Smooth muscle cell (in vitro differentiated cells): ENCODE measurements at regions not wholly inside any gene's neighbourhood (a gene's known extent, or its start where the extent isn't known, plus 50 kb on each side); places are given as distances from the start of the nearest gene placed in this dataset.

Experiments used
- DNase-seq: peaks from one replicate; lab custom pipeline; 2025; ENCODE audit not compliant: unreplicated experiment; lab: John Stamatoyannopoulos, UW
- H2AFZ ChIP-seq: fragments of 200-600 bp; sonication (generic); 2 replicates; pipeline ENCODE4 v1.6.0; 2016; ENCODE audit warnings: antibody characterized with exemption, low read depth, mild to moderate bottlenecking
- H3F3A ChIP-seq: fragments of 200-600 bp; sonication (generic); 2 replicates; pipeline ENCODE4 v1.6.0; 2017; ENCODE audit warnings: antibody characterized with exemption, low read depth
- H3K27ac ChIP-seq: fragments of 200-600 bp; sonication (generic); 2 replicates; pipeline ENCODE4 v1.5.1; 2016; ENCODE audit warnings: low read depth, mild to moderate bottlenecking
- H3K27me3 ChIP-seq: fragments of 200-600 bp; sonication (generic); 2 replicates; pipeline ENCODE4 v1.6.1; 2016; ENCODE audit warnings: low read depth, mild to moderate bottlenecking
- H3K36me3 ChIP-seq: fragments of 200-600 bp; sonication (generic); 2 replicates; pipeline ENCODE4 v1.5.1; 2016; ENCODE audit warnings: low read depth
- H3K4me1 ChIP-seq: fragments of 200-600 bp; sonication (generic); 2 replicates; pipeline ENCODE4 v1.5.1; 2016; ENCODE audit warnings: low read depth
- H3K4me2 ChIP-seq: fragments of 200-600 bp; sonication (generic); 2 replicates; pipeline ENCODE4 v1.6.0; 2016; ENCODE audit warnings: mild to moderate bottlenecking
- H3K4me3 ChIP-seq: fragments of 200-600 bp; sonication (generic); 2 replicates; pipeline ENCODE4 v1.5.1; 2016; ENCODE audit warnings: mild to moderate bottlenecking
- H3K79me2 ChIP-seq: fragments of 200-600 bp; sonication (generic); 2 replicates; pipeline ENCODE4 v1.6.0; 2016; ENCODE audit warnings: low read depth, mild to moderate bottlenecking
- H3K9ac ChIP-seq: fragments of 200-600 bp; sonication (generic); 2 replicates; pipeline ENCODE4 v1.6.0; 2016; ENCODE audit warnings: low read depth
- H3K9me3 ChIP-seq: fragments of 200-600 bp; sonication (generic); replicated peaks from 2 replicates; pipeline ENCODE4 v1.5.1; 2016; ENCODE audit warnings: low read depth
- H4K20me1 ChIP-seq: fragments of 200-600 bp; sonication (generic); 2 replicates; pipeline ENCODE4 v1.6.0; 2016; ENCODE audit warnings: low read depth
- CTCF ChIP-seq: fragments of 200-600 bp; sonication (generic); IDR thresholded peaks from 2 replicates; pipeline ENCODE4 v1.5.1; 2017; ENCODE audit warnings: borderline replicate concordance, mild to moderate bottlenecking, antibody characterized with exemption; ENCODE audit not compliant: insufficient read depth, poor library complexity, severe bottlenecking
- WGBS: methylation state at CpG from one replicate; pipeline ENCODE4 v1.1.7; 2016; ENCODE audit warnings: low lambda C conversion rate; 5-methylcytosine and 5-hydroxymethylcytosine counted together

- no peak for TF ChIP-seq CTCF
- no peak for DNase-seq
- no peaks in the 10 kb centered on the region for H4K20me1 ChIP-seq
- WGBS: 96% methylated on average over 5 of the region's 5 CpGs
- H3K9me3 ChIP-seq: no peaks in the 10 kb centered on the region
- H3K9ac ChIP-seq: no peak overlapping the region
- no peaks in the 10 kb centered on the region for H3F3A ChIP-seq
- no peaks in the 10 kb centered on the region for H3K79me2 ChIP-seq
- H3K36me3 ChIP-seq: no peaks in the 10 kb centered on the region
- no peaks in the 10 kb centered on the region for H3K4me1 ChIP-seq
- H3K4me3 ChIP-seq: no peak overlapping the region
- no peak overlapping the region for H3K4me2 ChIP-seq
- no peaks in the 10 kb centered on the region for H3K27me3 ChIP-seq
- H2AFZ ChIP-seq: no peak overlapping the region
- H3K27ac ChIP-seq: no peak overlapping the region
Measured at GRCh38 chr13:55084630-55085029, 2056.0 kb downstream of the OLFM4 start.

- H3K27me3 ChIP-seq: no peaks in the 10 kb centered on the region
- H2AFZ ChIP-seq: no peak overlapping the region
- H3K4me2 ChIP-seq: no peak overlapping the region
- no peak for DNase-seq
- no peak overlapping the region for H3K27ac ChIP-seq
- 95% methylated on average over 2 of the region's 2 CpGs for WGBS
- no peaks in the 10 kb centered on the region for H3K36me3 ChIP-seq
- H3K9me3 ChIP-seq: no peaks in the 10 kb centered on the region
- H3K4me1 ChIP-seq: no peaks in the 10 kb centered on the region
- no peaks in the 10 kb centered on the region for H3K79me2 ChIP-seq
- H4K20me1 ChIP-seq: no peaks in the 10 kb centered on the region
- TF ChIP-seq CTCF: no peak
- no peak overlapping the region for H3K9ac ChIP-seq
- H3F3A ChIP-seq: no peaks in the 10 kb centered on the region
- H3K4me3 ChIP-seq: no peak overlapping the region
Measured at GRCh38 chr13:55087085-55087484, 2053.6 kb upstream of the PRR20A start.

GRCh38 chr13:55090612-55091011, 2050.1 kb upstream of the PRR20A start:
- no peaks in the 10 kb centered on the region for H3K4me1 ChIP-seq
- no peaks in the 10 kb centered on the region for H3K79me2 ChIP-seq
- no peak overlapping the region for H3K4me3 ChIP-seq
- DNase-seq: no peak
- no peak overlapping the region for H3K27ac ChIP-seq
- H3K9ac ChIP-seq: no peak overlapping the region
- H2AFZ ChIP-seq: no peak overlapping the region
- H3F3A ChIP-seq: no peaks in the 10 kb centered on the region
- TF ChIP-seq CTCF: no peak
- no peaks in the 10 kb centered on the region for H3K36me3 ChIP-seq
- no peak overlapping the region for H3K4me2 ChIP-seq
- H3K9me3 ChIP-seq: no peaks in the 10 kb centered on the region
- H3K27me3 ChIP-seq: no peaks in the 10 kb centered on the region
- no peaks in the 10 kb centered on the region for H4K20me1 ChIP-seq

GRCh38 chr13:55091172-55091571, 2049.5 kb upstream of the PRR20A start:
- no peaks in the 10 kb centered on the region for H3F3A ChIP-seq
- TF ChIP-seq CTCF: no peak
- H3K4me2 ChIP-seq: no peak overlapping the region
- no peaks in the 10 kb centered on the region for H3K79me2 ChIP-seq
- no peaks in the 10 kb centered on the region for H3K27me3 ChIP-seq
- H2AFZ ChIP-seq: no peak overlapping the region
- no peak overlapping the region for H3K4me3 ChIP-seq
- H3K27ac ChIP-seq: no peak overlapping the region
- no peaks in the 10 kb centered on the region for H3K36me3 ChIP-seq
- no peak for DNase-seq
- WGBS: 69% methylated on average over 1 of the region's 1 CpG
- H3K9ac ChIP-seq: no peak overlapping the region
- no peaks in the 10 kb centered on the region for H3K4me1 ChIP-seq
- no peaks in the 10 kb centered on the region for H3K9me3 ChIP-seq
- H4K20me1 ChIP-seq: no peaks in the 10 kb centered on the region
